ENCODE measurements at regions not wholly inside any gene's neighbourhood (a gene's known extent, or its start where the extent isn't known, plus 50 kb on each side); places are given as distances from the start of the nearest gene placed in this dataset.

DNA sequence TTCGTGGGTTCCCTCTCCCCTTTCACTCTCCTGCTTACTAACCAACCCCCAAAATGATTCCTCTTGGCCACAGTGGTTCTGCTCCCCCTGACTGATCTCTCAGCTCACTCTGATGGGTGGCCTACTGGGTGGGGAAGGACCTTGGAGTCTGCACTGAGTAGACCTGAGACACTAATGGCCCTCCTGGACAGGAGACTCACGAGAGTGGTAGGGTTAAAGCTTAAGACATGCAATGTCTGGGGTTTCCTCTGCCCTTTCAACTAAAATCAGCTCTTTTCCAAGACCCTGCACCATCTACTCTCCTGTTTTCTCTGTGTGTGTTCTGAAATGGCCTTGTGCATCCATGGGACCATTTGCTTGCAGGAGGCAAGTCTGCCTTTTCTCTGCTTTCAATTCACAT, 631.4 kb downstream of the ACTR3B start:
- TF ChIP-seq, protein P1, sequence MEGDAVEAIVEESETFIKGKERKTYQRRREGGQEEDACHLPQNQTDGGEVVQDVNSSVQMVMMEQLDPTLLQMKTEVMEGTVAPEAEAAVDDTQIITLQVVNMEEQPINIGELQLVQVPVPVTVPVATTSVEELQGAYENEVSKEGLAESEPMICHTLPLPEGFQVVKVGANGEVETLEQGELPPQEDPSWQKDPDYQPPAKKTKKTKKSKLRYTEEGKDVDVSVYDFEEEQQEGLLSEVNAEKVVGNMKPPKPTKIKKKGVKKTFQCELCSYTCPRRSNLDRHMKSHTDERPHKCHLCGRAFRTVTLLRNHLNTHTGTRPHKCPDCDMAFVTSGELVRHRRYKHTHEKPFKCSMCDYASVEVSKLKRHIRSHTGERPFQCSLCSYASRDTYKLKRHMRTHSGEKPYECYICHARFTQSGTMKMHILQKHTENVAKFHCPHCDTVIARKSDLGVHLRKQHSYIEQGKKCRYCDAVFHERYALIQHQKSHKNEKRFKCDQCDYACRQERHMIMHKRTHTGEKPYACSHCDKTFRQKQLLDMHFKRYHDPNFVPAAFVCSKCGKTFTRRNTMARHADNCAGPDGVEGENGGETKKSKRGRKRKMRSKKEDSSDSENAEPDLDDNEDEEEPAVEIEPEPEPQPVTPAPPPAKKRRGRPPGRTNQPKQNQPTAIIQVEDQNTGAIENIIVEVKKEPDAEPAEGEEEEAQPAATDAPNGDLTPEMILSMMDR (conservative IDR thresholded peaks at IDR 0.05; ENCODE audit: low read depth, low read length), result no peak
- no peak for TF ChIP-seq POLR2A (IDR thresholded peaks at IDR 0.05; ENCODE audit: low read depth, low read length)
